Right lobe of liver (tissue), 4 donors: ENCODE measurements at regions not wholly inside any gene's neighbourhood (a gene's known extent, or its start where the extent isn't known, plus 50 kb on each side); places are given as distances from the start of the nearest gene placed in this dataset.

ENCODE experiments used
- CTCF ChIP-seq, 4 donors: fragments of 200-600 bp in 3 of 4; fragments of 450-650 bp in 1 of 4; IDR thresholded peaks; one replicate each; pipeline versions ENCODE4 v1.5.1 to v1.8.0; 2016 to 2022; ENCODE audit warnings: antibody characterized with exemption in 4 of 4, mild to moderate bottlenecking in 2 of 4
- POLR2A ChIP-seq: fragments of 450-650 bp; IDR thresholded peaks from one replicate; pipeline ENCODE4 v1.6.1; 2017; ENCODE audit warnings: antibody characterized with exemption, mild to moderate bottlenecking
- donor health status: DM: no; HTN: no; CAD: no.
- donor health status: DM: no; HTN: no; CAD: no.
- donor health status: DM: no; HTN: yes; CAD: no.

GRCh38 chr9:107425101-107426025, 64.2 kb downstream of the KLF4 start:
- TF ChIP-seq CTCF (IDR thresholded peaks at IDR 0.05) (peak; percentile 85 to 96 (median 94)), POLR2A (no peak)
